Suprapubic skin (tissue), 3 donors: ENCODE measurements at regions not wholly inside any gene's neighbourhood (a gene's known extent, or its start where the extent isn't known, plus 50 kb on each side); places are given as distances from the start of the nearest gene placed in this dataset.
"Not testable (repeated sequence)": the region's sequence is repeated elsewhere in the genome, so short reads cannot be mapped to it uniquely, and the experiment has no call there.

Experiments used
- CTCF ChIP-seq, 2 donors: fragments of 200-600 bp in 1 of 2; fragments of 450-650 bp in 1 of 2; sonication (generic) in 1 of 2; IDR thresholded peaks; one replicate each; pipeline ENCODE4 v1.5.1; 2016 to 2019; ENCODE audit warnings: antibody characterized with exemption in 2 of 2, mild to moderate bottlenecking in 1 of 2, moderate library complexity in 1 of 2
- POLR2AphosphoS5 ChIP-seq, 3 donors: sonication (generic); formaldehyde crosslinking; IDR thresholded peaks; one replicate each; pipeline ENCODE4 v1.6.1; 2017; ENCODE audit warnings: antibody characterized with exemption in 3 of 3

- TF ChIP-seq CTCF, POLR2AphosphoS5 (IDR thresholded peaks at IDR 0.05): not testable (repeated sequence)
These were observed 89.5 kb downstream of the MRPL36 start for GRCh38 chr5:1710091-1710490.
